MM.1S (cell line): ENCODE measurements at regions not wholly inside any gene's neighbourhood (a gene's known extent, or its start where the extent isn't known, plus 50 kb on each side); places are given as distances from the start of the nearest gene placed in this dataset.

Source experiments
- DNase-seq: peaks from one replicate; pipeline ENCODE4 v3.0.0-alpha.2; 2015
- H2AFZ ChIP-seq: fragments of 300-600 bp; sonication (generic); 2 replicates; pipeline ENCODE4 v1.6.0; 2016; ENCODE audit warnings: antibody characterized with exemption, low read length
- H3F3A ChIP-seq: fragments of 300-600 bp; sonication (generic); 2 replicates; pipeline ENCODE4 v1.6.1; 2016; ENCODE audit warnings: mild to moderate bottlenecking, antibody characterized with exemption, low read length, moderate library complexity, mixed read lengths; ENCODE audit not compliant: insufficient read depth
- H3K27ac ChIP-seq: fragments of 300-600 bp; sonication (generic); 2 replicates; pipeline ENCODE4 v1.5.1; 2016; ENCODE audit warnings: mild to moderate bottlenecking, low read length
- H3K27me3 ChIP-seq: fragments of 300-600 bp; sonication (generic); replicated peaks from 2 replicates; pipeline ENCODE4 v1.6.0; 2016; ENCODE audit warnings: low read length; ENCODE audit not compliant: insufficient read depth
- H3K36me3 ChIP-seq: fragments of 300-600 bp; sonication (generic); replicated peaks from 2 replicates; pipeline ENCODE4 v1.6.1; 2016; ENCODE audit warnings: mild to moderate bottlenecking, low read length, mixed read lengths; ENCODE audit not compliant: insufficient read depth
- H3K4me1 ChIP-seq: fragments of 300-600 bp; sonication (generic); 2 replicates; pipeline ENCODE4 v1.6.1; 2016; ENCODE audit warnings: low read length, mixed read lengths
- H3K4me2 ChIP-seq: fragments of 300-600 bp; sonication (generic); 2 replicates; pipeline ENCODE4 v1.6.0; 2016; ENCODE audit warnings: low read depth, low read length
- H3K4me3 ChIP-seq: fragments of 300-600 bp; sonication (generic); 2 replicates; pipeline ENCODE4 v1.5.1; 2016; ENCODE audit warnings: low read length, mixed read lengths
- H3K79me2 ChIP-seq: fragments of 300-600 bp; sonication (generic); 2 replicates; pipeline ENCODE4 v1.6.1; 2016; ENCODE audit warnings: mixed run types, low read length, mixed read lengths
- H3K9ac ChIP-seq: fragments of 300-600 bp; sonication (generic); 2 replicates; pipeline ENCODE4 v1.6.1; 2016; ENCODE audit warnings: low read length, mixed read lengths
- H3K9me2 ChIP-seq: fragments of 300-600 bp; sonication (generic); replicated peaks from 2 replicates; pipeline ENCODE4 v1.6.1; 2016; ENCODE audit warnings: mild to moderate bottlenecking, low read length, mixed read lengths; ENCODE audit not compliant: insufficient read depth
- H3K9me3 ChIP-seq: fragments of 300-600 bp; sonication (generic); replicated peaks from 2 replicates; pipeline ENCODE4 v1.6.1; 2016; ENCODE audit warnings: mild to moderate bottlenecking, low read length, mixed read lengths; ENCODE audit not compliant: insufficient read depth
- H4K20me1 ChIP-seq: fragments of 300-600 bp; sonication (generic); 2 replicates; pipeline ENCODE4 v1.6.1; 2016; ENCODE audit warnings: mild to moderate bottlenecking, low read length, moderate library complexity, mixed read lengths; ENCODE audit not compliant: insufficient read depth
- EZH2 ChIP-seq: fragments of 300-600 bp; sonication (generic); optimal IDR thresholded peaks from 2 replicates; pipeline ENCODE3; 2017; ENCODE audit warnings: low read depth, mild to moderate bottlenecking, antibody characterized with exemption, low read length, mixed read lengths
- EZH2phosphoT487 ChIP-seq: fragments of 300-600 bp; sonication (generic); IDR thresholded peaks from 2 replicates; pipeline ENCODE4 v1.6.1; 2018; ENCODE audit warnings: antibody characterized with exemption, low read length
- TF ChIP-seq, protein P1 (sequence below): fragments of 300-600 bp; sonication (generic); IDR thresholded peaks from 2 replicates; pipeline ENCODE4 v1.5.1; 2016; ENCODE audit warnings: antibody characterized with exemption, low read length, mixed read lengths

DNA sequence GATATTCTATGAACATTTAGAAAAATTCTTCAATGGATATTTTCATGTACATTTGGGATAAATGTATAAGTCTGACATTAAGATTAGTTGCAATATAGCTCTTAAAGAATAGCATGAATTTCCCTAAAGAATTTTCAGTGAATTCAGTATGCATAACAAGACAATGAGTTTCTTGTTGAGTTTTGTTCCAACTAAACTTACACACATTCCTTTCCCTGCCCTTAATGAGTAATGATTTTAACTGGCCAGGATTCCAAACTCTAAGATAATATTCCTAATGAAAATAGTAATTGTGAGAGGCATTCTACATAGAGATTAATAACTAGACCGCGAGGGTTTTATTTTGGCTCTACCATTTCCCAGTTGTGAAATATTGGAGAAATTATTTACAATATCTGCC lies 390.3 kb upstream of the GALNT5 start:
- Histone ChIP-seq H3K9ac (no peak overlapping the region), H3K27ac (no peak overlapping the region), H3K27me3 (no peaks in the 10 kb centered on the region), H3K4me1 (no peaks in the 10 kb centered on the region), H2AFZ (no peak overlapping the region), H3K79me2 (no peaks in the 10 kb centered on the region), H3K9me2 (no peaks in the 10 kb centered on the region), H3K9me3 (no peaks in the 10 kb centered on the region), H4K20me1 (no peaks in the 10 kb centered on the region), H3F3A (no peaks in the 10 kb centered on the region), H3K4me2 (no peak overlapping the region), H3K4me3 (no peak overlapping the region), H3K36me3 (no peaks in the 10 kb centered on the region)
- no peak for DNase-seq
- TF ChIP-seq, protein P1, sequence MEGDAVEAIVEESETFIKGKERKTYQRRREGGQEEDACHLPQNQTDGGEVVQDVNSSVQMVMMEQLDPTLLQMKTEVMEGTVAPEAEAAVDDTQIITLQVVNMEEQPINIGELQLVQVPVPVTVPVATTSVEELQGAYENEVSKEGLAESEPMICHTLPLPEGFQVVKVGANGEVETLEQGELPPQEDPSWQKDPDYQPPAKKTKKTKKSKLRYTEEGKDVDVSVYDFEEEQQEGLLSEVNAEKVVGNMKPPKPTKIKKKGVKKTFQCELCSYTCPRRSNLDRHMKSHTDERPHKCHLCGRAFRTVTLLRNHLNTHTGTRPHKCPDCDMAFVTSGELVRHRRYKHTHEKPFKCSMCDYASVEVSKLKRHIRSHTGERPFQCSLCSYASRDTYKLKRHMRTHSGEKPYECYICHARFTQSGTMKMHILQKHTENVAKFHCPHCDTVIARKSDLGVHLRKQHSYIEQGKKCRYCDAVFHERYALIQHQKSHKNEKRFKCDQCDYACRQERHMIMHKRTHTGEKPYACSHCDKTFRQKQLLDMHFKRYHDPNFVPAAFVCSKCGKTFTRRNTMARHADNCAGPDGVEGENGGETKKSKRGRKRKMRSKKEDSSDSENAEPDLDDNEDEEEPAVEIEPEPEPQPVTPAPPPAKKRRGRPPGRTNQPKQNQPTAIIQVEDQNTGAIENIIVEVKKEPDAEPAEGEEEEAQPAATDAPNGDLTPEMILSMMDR, result no peak
- TF ChIP-seq EZH2phosphoT487, result no peak
- TF ChIP-seq EZH2, result no peak

DNA sequence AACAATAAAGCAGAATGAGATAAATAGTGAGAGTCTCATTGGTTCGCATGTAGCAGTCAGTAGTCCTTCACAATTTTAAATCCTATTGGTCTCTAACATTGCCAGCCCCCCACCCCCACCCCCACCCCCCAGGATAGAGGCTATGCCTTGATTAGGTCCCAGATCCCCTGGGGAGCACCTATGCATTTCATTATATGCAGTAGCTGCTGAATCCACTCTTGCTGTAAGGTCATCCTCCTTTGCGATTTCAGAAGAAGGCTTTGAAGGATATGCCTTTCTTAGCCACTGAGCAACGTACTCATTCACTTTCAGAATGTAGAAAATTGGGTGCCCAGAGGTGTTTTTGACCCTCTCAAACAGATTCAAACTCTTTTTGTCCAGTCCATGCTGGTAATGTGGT lies 382.8 kb upstream of the GALNT5 start:
- no peak for DNase-seq
- no peaks in the 10 kb centered on the region for H3K27me3 ChIP-seq
- no peak overlapping the region for H3K27ac ChIP-seq
- no peak overlapping the region for H3K9ac ChIP-seq
- H3K36me3 ChIP-seq, result no peaks in the 10 kb centered on the region
- no peaks in the 10 kb centered on the region for H3K9me3 ChIP-seq
- no peak overlapping the region for H3K4me3 ChIP-seq
- no peaks in the 10 kb centered on the region for H3K79me2 ChIP-seq
- TF ChIP-seq EZH2phosphoT487 (no peak), EZH2 (no peak)
- TF ChIP-seq, protein P1, result no peak
- H3K4me2 ChIP-seq, result no peak overlapping the region
- no peaks in the 10 kb centered on the region for H4K20me1 ChIP-seq
- no peak overlapping the region for H2AFZ ChIP-seq
- H3K4me1 ChIP-seq, result no peaks in the 10 kb centered on the region
- no peaks in the 10 kb centered on the region for H3F3A ChIP-seq
- H3K9me2 ChIP-seq, result no peaks in the 10 kb centered on the region

DNA sequence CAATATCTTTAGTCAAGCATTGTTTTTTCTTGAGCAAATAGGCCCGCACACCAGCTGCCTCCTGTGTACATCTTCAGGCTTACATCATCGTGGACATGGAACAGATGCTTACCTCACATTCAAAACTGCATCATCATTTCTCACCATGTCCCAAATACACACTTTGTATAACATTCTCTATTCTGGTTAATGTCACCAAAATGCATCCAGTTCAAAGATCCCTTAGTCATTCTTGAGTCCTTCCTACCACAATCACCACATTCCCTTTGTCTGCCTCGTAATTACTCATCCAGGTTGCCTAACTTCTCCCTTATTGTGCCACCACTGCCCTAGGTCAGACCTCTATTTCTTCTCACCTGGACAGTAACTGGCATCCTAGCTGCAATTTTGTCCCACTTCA lies 373.7 kb upstream of the GALNT5 start:
- no peaks in the 10 kb centered on the region for H3K9me2 ChIP-seq
- H3K9ac ChIP-seq, result no peak overlapping the region
- no peaks in the 10 kb centered on the region for H3K36me3 ChIP-seq
- H3K4me2 ChIP-seq, result no peak overlapping the region
- TF ChIP-seq, protein P1, result no peak
- TF ChIP-seq EZH2 (no peak), EZH2phosphoT487 (no peak)
- H3K4me1 ChIP-seq, result no peaks in the 10 kb centered on the region
- no peaks in the 10 kb centered on the region for H3K27me3 ChIP-seq
- H2AFZ ChIP-seq, result no peak overlapping the region
- DNase-seq, result no peak
- H3K4me3 ChIP-seq, result no peak overlapping the region
- H3F3A ChIP-seq, result no peaks in the 10 kb centered on the region
- no peaks in the 10 kb centered on the region for H3K9me3 ChIP-seq
- no peak overlapping the region for H3K27ac ChIP-seq
- no peaks in the 10 kb centered on the region for H4K20me1 ChIP-seq
- no peaks in the 10 kb centered on the region for H3K79me2 ChIP-seq
